ENCODE measurements at regions not wholly inside any gene's neighbourhood (a gene's known extent, or its start where the extent isn't known, plus 50 kb on each side); places are given as distances from the start of the nearest gene placed in this dataset.

- Histone ChIP-seq H3K9ac (ENCODE audit: low read length) (no peak overlapping the region), H3K4me1 (ENCODE audit: control insufficient read depth, insufficient read depth, low read depth, low read length) (no peaks in the 10 kb centered on the region), H3K9me3 (ENCODE audit: control insufficient read depth, low read length) (peaks cover 6% of the 10 kb centered on the region), H3K27ac (ENCODE audit: low read length, poor library complexity, severe bottlenecking) (no peak overlapping the region), H3K36me3 (ENCODE audit: control insufficient read depth in 1 of 2, insufficient read depth in 2 of 2, low read depth in 1 of 2, low read length in 2 of 2) (no peaks in the 10 kb centered on the region), H2BK120ac (ENCODE audit: low read depth, low read length) (no peak overlapping the region), H4K8ac (ENCODE audit: low read length) (no peak overlapping the region), H2BK5ac (ENCODE audit: low read depth, low read length, poor library complexity, severe bottlenecking) (no peak overlapping the region), H3K14ac (ENCODE audit: low read length in 2 of 2) (no peak overlapping the region), H4K91ac (ENCODE audit: low read length) (no peak overlapping the region), H2BK15ac (ENCODE audit: low read depth, poor library complexity, severe bottlenecking) (no peak overlapping the region), H3K4me3 (ENCODE audit: insufficient read depth in 1 of 2, low read depth in 1 of 2, low read length in 2 of 2) (no peak overlapping the region), H3K18ac (ENCODE audit: low read depth in 1 of 2, low read length in 2 of 2) (no peak overlapping the region), H3K4me2 (ENCODE audit: low read length, poor library complexity, severe bottlenecking) (no peak overlapping the region), H2AK5ac (ENCODE audit: low read length, severe bottlenecking) (no peak overlapping the region), H2BK12ac (ENCODE audit: low read length in 2 of 2) (no peak overlapping the region), H3K79me1 (replicated peaks; ENCODE audit: low read length, poor library complexity, severe bottlenecking) (peaks cover 9% of the 10 kb centered on the region), H3K23ac (ENCODE audit: low read length in 2 of 2) (no peak overlapping the region), H3K27me3 (ENCODE audit: control insufficient read depth in 1 of 2, insufficient read depth in 1 of 2, low read length in 2 of 2) (no peaks in the 10 kb centered on the region), H2AFZ (ENCODE audit: low read depth, low read length) (no peak overlapping the region), H3K4ac (ENCODE audit: low read depth in 1 of 2, low read length in 2 of 2) (no peak overlapping the region)
- WGBS = 0% methylated on average over 1 of the region's 1 CpG
- no peak for DNase-seq
Measured at GRCh38 chr2:185428000-185428399, 310.6 kb upstream of the FSIP2 start.

GRCh38 chr2:185433824-185434223 is 304.8 kb upstream of the FSIP2 start:
- no peak overlapping the region for H2BK15ac ChIP-seq (ENCODE audit: low read depth, poor library complexity, severe bottlenecking)
- no peak overlapping the region for H3K4me2 ChIP-seq (ENCODE audit: low read length, poor library complexity, severe bottlenecking)
- no peak overlapping the region for H4K91ac ChIP-seq (ENCODE audit: low read length)
- H2BK120ac ChIP-seq (ENCODE audit: low read depth, low read length) = no peak overlapping the region
- H3K4me1 ChIP-seq (ENCODE audit: control insufficient read depth, insufficient read depth, low read depth, low read length) = no peaks in the 10 kb centered on the region
- H3K79me1 ChIP-seq (replicated peaks; ENCODE audit: low read length, poor library complexity, severe bottlenecking) = peaks cover 14% of the 10 kb centered on the region
- no peak overlapping the region for H2AK5ac ChIP-seq (ENCODE audit: low read length, severe bottlenecking)
- no peak overlapping the region for H3K18ac ChIP-seq (ENCODE audit: low read depth in 1 of 2, low read length in 2 of 2)
- no peak overlapping the region for H3K9ac ChIP-seq (ENCODE audit: low read length)
- no peak overlapping the region for H2BK5ac ChIP-seq (ENCODE audit: low read depth, low read length, poor library complexity, severe bottlenecking)
- no peak overlapping the region for H3K23ac ChIP-seq (ENCODE audit: low read length in 2 of 2)
- peaks cover 2% of the 10 kb centered on the region for H3K9me3 ChIP-seq (ENCODE audit: control insufficient read depth, low read length)
- no peak overlapping the region for H3K14ac ChIP-seq (ENCODE audit: low read length in 2 of 2)
- DNase-seq = peak; percentile 34
- H3K4ac ChIP-seq (ENCODE audit: low read depth in 1 of 2, low read length in 2 of 2) = no peak overlapping the region
- H2AFZ ChIP-seq (ENCODE audit: low read depth, low read length) = no peak overlapping the region
- H3K36me3 ChIP-seq (ENCODE audit: control insufficient read depth in 1 of 2, insufficient read depth in 2 of 2, low read depth in 1 of 2, low read length in 2 of 2) = no peaks in the 10 kb centered on the region
- no peak overlapping the region for H3K4me3 ChIP-seq (ENCODE audit: insufficient read depth in 1 of 2, low read depth in 1 of 2, low read length in 2 of 2)
- H3K27ac ChIP-seq (ENCODE audit: low read length, poor library complexity, severe bottlenecking) = no peak overlapping the region
- no peak overlapping the region for H2BK12ac ChIP-seq (ENCODE audit: low read length in 2 of 2)
- no peak overlapping the region for H4K8ac ChIP-seq (ENCODE audit: low read length)
- no peaks in the 10 kb centered on the region for H3K27me3 ChIP-seq (ENCODE audit: control insufficient read depth in 1 of 2, insufficient read depth in 1 of 2, low read length in 2 of 2)

DNA sequence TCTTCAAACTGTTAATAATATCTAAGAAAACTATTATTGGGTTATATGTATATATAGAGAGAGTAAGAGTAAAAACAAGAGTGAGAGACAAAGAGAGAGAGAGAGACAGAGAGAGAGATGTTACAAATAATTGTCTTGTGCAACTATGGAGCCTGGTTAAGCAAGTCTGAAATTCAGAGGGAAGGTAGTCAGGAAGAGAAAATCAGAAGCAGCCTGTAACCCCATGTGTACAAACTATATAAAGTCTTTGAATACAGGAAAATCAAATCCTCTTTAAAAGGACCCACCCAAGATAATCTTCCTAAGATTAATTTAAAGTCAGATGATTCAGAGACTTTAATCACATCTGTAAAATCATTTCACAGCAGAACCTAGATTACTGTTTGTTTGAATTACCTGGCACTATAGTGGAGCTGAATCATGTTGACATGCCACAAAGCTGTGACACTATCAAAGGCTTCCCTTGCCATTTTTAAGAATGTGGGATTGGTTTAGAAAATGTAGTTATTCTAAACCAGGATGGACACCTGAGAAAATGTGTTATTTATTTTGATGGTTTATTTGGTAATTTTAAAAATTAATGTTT is 301.7 kb upstream of the FSIP2 start:
- Histone ChIP-seq H4K91ac (ENCODE audit: low read length) (no peak overlapping the region), H2BK5ac (ENCODE audit: low read depth, low read length, poor library complexity, severe bottlenecking) (no peak overlapping the region), H3K14ac (ENCODE audit: low read length in 2 of 2) (no peak overlapping the region), H2BK120ac (ENCODE audit: low read depth, low read length) (no peak overlapping the region), H3K18ac (ENCODE audit: low read depth in 1 of 2, low read length in 2 of 2) (no peak overlapping the region), H3K23ac (ENCODE audit: low read length in 2 of 2) (no peak overlapping the region), H2BK15ac (ENCODE audit: low read depth, poor library complexity, severe bottlenecking) (no peak overlapping the region), H3K4me2 (ENCODE audit: low read length, poor library complexity, severe bottlenecking) (no peak overlapping the region), H3K9me3 (ENCODE audit: control insufficient read depth, low read length) (peaks cover 2% of the 10 kb centered on the region), H3K27me3 (ENCODE audit: control insufficient read depth in 1 of 2, insufficient read depth in 1 of 2, low read length in 2 of 2) (no peaks in the 10 kb centered on the region), H3K4me1 (ENCODE audit: control insufficient read depth, insufficient read depth, low read depth, low read length) (no peaks in the 10 kb centered on the region), H2AFZ (ENCODE audit: low read depth, low read length) (no peak overlapping the region), H3K27ac (ENCODE audit: low read length, poor library complexity, severe bottlenecking) (no peak overlapping the region), H2BK12ac (ENCODE audit: low read length in 2 of 2) (no peak overlapping the region), H3K36me3 (ENCODE audit: control insufficient read depth in 1 of 2, insufficient read depth in 2 of 2, low read depth in 1 of 2, low read length in 2 of 2) (no peaks in the 10 kb centered on the region), H2AK5ac (ENCODE audit: low read length, severe bottlenecking) (no peak overlapping the region), H3K4ac (ENCODE audit: low read depth in 1 of 2, low read length in 2 of 2) (no peak overlapping the region), H4K8ac (ENCODE audit: low read length) (no peak overlapping the region), H3K79me1 (replicated peaks; ENCODE audit: low read length, poor library complexity, severe bottlenecking) (peaks cover 7% of the 10 kb centered on the region), H3K9ac (ENCODE audit: low read length) (no peak overlapping the region), H3K4me3 (ENCODE audit: insufficient read depth in 1 of 2, low read depth in 1 of 2, low read length in 2 of 2) (no peak overlapping the region)
- DNase-seq = no peak

- H2BK5ac ChIP-seq (ENCODE audit: low read depth, low read length, poor library complexity, severe bottlenecking) = no peak overlapping the region
- no peak overlapping the region for H4K91ac ChIP-seq (ENCODE audit: low read length)
- H3K27me3 ChIP-seq (ENCODE audit: control insufficient read depth in 1 of 2, insufficient read depth in 1 of 2, low read length in 2 of 2) = no peaks in the 10 kb centered on the region
- H2BK15ac ChIP-seq (ENCODE audit: low read depth, poor library complexity, severe bottlenecking) = no peak overlapping the region
- no peaks in the 10 kb centered on the region for H3K9me3 ChIP-seq (ENCODE audit: control insufficient read depth, low read length)
- no peak for DNase-seq
- H2BK12ac ChIP-seq (ENCODE audit: low read length in 2 of 2) = no peak overlapping the region
- H3K23ac ChIP-seq (ENCODE audit: low read length in 2 of 2) = no peak overlapping the region
- H2AK5ac ChIP-seq (ENCODE audit: low read length, severe bottlenecking) = no peak overlapping the region
- H3K4ac ChIP-seq (ENCODE audit: low read depth in 1 of 2, low read length in 2 of 2) = no peak overlapping the region
- no peaks in the 10 kb centered on the region for H3K36me3 ChIP-seq (ENCODE audit: control insufficient read depth in 1 of 2, insufficient read depth in 2 of 2, low read depth in 1 of 2, low read length in 2 of 2)
- H3K14ac ChIP-seq (ENCODE audit: low read length in 2 of 2) = no peak overlapping the region
- H2BK120ac ChIP-seq (ENCODE audit: low read depth, low read length) = no peak overlapping the region
- H2AFZ ChIP-seq (ENCODE audit: low read depth, low read length) = no peak overlapping the region
- H3K18ac ChIP-seq (ENCODE audit: low read depth in 1 of 2, low read length in 2 of 2) = no peak overlapping the region
- H3K9ac ChIP-seq (ENCODE audit: low read length) = no peak overlapping the region
- no peak overlapping the region for H4K8ac ChIP-seq (ENCODE audit: low read length)
- no peaks in the 10 kb centered on the region for H3K79me1 ChIP-seq (replicated peaks; ENCODE audit: low read length, poor library complexity, severe bottlenecking)
- no peak overlapping the region for H3K4me2 ChIP-seq (ENCODE audit: low read length, poor library complexity, severe bottlenecking)
- no peak overlapping the region for H3K4me3 ChIP-seq (ENCODE audit: insufficient read depth in 1 of 2, low read depth in 1 of 2, low read length in 2 of 2)
- no peak overlapping the region for H3K27ac ChIP-seq (ENCODE audit: low read length, poor library complexity, severe bottlenecking)
- no peaks in the 10 kb centered on the region for H3K4me1 ChIP-seq (ENCODE audit: control insufficient read depth, insufficient read depth, low read depth, low read length)
Measured at GRCh38 chr2:185441486-185442005, 297.1 kb upstream of the FSIP2 start.
